Umbilical cord (tissue), 1 donor: ENCODE measurements at regions not wholly inside any gene's neighbourhood (a gene's known extent, or its start where the extent isn't known, plus 50 kb on each side); places are given as distances from the start of the nearest gene placed in this dataset.

Experiments used
- DNase-seq: peaks from one replicate; pipeline ENCODE4 v3.0.0-alpha.2; 2015; ENCODE audit warnings: low spot score

DNA sequence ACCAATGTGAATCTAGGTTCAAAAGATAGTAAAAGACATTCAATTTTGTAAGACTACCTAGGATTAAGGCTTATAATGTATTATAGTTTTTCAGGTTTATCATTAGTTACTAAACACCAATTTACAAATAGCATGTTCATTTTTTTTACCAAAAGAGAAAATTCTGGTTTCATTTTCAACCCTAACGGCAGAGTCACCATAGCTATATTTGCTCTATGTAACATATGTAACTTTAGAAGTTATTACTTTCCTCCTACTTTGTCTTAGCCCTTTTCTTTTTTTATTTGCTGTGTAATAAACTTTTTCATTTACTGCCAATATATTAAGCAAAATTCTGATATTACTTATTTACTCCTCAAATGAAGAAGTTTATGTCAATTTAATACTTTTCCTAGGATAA is 639.6 kb downstream of the ARAP2 start:
- DNase-seq, result no peak

DNA sequence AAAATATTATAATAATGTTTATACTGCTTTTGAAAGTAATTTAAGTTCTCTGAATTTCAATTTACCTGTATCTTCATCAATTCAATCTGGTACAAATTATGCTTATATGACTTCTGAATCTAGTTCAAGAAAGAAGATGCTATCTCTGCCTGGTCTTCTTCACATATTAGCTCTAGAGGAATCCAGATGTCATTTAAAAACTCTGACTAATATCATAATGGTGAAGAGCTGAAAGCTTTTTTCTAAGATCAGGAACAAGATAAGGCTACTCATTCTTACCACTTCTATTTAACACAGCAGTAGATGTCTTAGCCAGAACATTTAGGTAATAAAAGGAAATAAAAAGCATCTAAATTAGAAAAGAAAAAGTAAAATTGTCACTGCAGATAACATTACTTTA is 636.1 kb downstream of the ARAP2 start:
- no peak for DNase-seq

DNA sequence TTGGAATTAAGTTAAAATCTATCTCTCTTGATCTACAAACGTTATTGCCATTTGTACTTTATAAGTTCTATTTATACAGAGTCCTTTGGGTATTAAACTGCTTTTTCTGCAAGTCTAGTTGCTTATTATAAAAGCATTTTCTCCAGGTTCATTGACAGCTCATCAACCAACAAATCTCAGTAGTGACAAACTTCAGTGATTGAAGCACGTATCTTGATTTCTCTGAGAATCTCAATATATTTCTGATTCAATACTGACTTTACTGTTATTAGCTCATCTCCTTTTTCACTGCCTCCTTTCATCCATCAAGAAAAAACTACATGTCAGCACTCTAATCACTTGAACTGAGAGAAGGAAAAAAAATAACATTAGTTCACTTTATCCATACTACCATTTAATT is 630.2 kb downstream of the ARAP2 start:
- DNase-seq, result no peak

DNA sequence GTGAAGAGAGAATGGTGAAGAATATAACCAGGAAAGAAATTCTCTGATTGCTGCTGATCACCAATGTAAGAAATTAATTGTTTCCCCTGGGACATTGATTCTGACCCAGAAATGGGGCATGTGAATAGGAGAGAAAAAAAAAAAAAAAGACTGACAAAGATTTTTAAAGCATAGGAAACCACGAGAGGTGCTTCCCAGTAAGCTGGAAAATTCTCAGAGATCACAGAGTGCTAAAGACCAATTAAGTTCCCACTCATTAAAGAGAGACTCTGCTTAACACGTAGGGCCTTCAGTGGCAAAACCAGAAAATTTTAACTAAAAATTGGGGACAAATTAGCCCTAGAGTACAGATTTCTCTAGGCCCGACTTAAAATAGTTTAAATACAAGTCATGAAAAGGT is 604.4 kb downstream of the ARAP2 start:
- no peak for DNase-seq

DNA sequence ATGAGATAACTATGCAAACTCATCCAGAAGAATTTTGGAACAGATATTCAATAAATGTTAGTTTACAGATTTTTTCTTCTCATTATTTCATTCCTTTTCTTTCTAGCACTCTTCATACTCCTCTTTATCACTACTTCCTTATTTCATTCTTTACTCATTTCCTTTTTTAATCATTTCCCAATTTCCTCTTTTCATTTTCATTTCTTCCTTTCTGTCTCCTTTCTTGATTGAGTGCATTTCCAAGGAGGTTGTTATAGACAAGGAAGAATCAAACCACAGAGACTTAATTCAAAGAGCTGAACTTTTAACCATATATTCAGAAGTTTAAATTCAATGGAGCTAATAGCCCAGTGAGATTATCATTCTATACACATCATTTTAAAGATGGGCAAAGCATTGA is 600.7 kb downstream of the ARAP2 start:
- DNase-seq, result no peak

DNA sequence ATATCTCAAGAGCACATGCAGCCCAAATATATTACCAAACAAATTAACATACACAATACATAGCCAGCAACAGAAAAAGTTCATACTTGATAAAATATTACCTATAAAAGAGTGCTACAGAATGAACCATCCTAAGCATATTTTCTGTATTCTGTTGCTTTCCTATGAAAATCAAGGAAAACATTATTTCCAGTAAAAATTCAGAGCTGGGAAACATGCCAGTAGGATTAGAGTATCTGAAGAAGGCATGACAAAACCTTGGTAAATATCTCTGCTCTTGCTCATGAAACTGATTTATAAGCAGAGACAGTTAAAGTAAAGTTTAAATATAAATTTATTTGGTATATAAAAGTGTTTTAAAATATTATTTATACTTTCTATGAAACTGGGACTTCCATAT is 599.7 kb downstream of the ARAP2 start:
- DNase-seq, result peak; percentile 94

DNA sequence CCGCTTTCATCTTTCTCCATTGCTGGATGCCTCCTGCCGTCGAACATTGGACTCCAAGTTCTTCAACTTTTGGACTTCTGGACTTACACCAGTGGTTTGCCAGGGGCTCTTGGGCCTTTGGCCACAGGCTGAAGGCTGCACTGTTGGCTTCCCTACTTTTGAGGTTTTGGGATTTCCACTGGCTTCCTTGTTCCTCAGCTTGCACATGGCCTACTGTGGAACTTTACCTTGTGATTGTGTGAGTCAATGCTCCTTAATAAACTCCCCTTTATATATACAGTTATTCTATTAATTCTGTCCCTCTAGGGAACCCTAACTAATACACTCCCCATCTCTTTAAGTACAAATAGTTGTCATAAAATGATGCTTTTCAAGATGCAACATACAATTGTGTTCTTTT is 595.3 kb downstream of the ARAP2 start:
- DNase-seq, result no peak

DNA sequence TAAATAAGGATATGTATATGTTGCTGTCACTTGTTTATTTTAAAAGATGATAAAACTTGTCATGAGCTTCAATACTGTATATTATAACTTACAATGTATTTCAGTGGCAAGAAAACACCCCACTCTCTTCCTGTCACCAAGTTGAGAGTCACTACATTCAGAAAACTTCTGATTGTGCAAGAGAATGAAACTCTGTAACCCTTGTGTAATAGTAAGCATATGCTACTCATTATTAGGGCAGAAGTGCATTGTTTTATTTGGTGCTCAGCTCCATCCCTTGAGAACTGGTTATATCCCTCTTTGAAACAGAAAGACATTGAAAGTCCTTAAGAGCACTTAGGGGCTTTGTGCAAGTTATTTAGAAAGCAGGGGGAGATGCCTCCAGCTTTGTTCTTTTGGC is 594.5 kb downstream of the ARAP2 start:
- DNase-seq, result no peak

DNA sequence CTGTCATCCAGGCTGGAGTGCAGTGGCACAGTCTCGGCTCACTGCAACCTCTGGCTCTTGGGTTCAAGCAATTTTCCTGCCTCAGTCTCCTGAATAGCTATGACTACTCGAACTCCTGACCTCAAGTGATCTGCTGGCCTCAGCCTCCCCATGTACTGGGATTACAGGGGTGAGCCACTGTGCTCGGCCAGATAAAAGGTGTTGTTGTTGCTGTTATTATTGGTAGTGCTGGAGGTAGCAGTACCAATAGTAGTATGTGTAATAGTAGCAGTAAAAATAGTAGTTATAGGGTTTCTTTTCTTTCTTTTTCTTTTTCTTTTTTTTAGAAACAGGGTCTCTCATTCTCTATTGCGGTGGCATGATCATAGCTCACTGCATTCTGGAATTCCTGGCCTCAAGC is 592.1 kb downstream of the ARAP2 start:
- DNase-seq, result no peak

DNA sequence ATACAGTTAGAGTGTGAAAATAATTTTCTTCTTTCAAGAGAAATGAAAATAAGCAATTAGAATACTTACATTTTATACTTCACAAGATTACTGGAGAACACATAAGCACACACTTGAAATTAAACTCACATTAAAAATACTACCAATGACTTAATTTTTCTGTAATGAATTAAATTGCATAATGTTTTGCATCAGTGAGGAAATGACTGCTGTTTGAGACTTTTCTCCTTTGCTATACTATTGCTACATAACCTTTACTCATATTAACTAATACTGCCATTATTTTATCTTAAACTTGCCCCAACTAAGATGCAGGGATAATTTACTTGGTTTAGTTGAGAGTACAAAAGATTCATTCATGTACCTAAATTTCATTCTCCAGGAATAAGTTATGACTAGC is 590.9 kb downstream of the ARAP2 start:
- no peak for DNase-seq

DNA sequence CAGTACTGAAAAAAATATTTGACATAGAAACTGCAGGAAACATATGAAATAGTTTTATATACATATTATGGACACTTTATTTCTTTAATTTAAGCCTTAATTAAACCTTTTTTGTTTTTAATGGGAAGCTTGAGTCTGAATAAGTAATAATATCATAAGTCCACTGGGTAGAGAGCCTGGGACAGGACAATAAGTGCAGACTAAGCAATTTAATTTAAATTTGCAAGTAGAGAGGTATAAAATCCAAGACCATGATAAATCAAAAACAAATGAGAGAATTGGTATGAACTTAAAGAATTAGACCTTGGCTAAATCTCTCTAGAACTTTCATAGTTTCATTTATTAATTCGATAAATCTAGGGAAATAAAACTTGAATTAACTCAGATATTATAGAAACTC is 571.2 kb downstream of the ARAP2 start:
- DNase-seq, result no peak

DNA sequence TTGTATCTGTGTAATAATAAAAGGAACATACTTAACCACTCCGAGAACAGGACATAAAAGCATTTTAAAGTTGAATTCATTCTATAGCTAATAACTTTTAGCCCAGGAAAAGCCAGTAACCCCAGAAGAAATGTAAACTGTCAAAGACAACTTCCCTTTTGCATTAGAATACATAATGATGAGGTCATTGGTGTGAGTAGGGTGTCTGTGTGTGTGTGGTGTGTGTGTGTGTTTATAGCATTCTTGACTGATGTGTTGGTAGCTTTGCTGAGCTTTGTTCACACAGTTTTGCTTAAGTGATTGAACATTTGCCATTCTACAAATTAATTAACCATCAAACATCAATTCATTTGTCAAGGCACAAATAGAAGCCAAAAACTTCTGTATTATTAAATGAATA is 559.6 kb downstream of the ARAP2 start:
- no peak for DNase-seq

DNA sequence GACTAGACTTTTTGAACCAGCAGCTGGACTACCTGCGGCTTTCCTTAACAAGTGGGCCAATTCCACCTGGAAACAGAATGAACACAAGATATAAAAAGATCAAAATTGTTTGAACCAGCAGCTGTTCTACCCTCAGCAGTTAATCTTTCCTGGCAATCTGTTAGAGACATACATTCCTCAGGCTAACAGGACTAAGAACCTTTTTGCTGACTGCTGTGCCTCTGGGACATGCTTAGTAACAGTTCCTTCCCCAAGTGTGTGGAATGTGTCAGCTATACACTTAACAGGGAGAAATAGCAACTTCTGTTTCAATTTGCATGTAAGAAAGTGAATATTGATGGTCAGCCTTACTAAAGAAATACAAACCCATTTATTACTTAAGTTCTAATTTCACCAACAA is 554.4 kb downstream of the ARAP2 start:
- peak; percentile 64 for DNase-seq

DNA sequence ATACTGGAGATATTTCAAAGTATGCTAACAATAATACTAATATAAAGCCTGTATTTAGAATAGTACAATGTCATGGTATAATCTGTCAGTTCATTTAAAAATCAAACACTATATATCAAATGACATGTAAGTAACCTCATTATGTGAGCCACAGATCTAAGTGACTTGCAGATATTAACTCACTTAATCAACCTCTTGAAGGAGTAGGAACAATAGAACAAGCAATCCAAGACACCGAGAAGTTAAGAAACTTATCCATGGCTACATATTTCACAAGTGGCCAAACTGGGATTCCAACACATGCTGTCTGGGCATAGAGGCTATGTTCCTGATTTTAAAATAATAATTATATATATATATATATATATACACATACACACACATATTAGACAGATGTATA is 554.0 kb downstream of the ARAP2 start:
- no peak for DNase-seq

DNA sequence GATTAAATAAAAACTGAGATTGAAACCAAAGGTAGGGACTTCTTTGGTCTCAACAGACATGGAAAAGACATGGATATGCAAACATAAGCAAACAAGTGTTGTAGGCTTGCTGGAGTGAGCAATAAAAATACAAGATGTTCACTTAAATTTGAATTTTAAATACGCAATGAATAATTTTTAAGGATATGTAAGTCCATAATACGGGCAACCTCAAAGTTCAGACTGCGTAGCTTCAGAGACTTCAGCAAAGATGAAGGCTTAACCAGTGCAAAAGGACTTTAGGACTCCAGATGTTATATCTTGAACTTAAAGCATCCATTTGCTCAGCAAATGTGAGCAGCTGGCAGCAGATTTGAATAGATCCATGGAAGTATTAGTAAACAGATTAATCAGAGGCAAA is 549.3 kb downstream of the ARAP2 start:
- DNase-seq, result peak; percentile 90

DNA sequence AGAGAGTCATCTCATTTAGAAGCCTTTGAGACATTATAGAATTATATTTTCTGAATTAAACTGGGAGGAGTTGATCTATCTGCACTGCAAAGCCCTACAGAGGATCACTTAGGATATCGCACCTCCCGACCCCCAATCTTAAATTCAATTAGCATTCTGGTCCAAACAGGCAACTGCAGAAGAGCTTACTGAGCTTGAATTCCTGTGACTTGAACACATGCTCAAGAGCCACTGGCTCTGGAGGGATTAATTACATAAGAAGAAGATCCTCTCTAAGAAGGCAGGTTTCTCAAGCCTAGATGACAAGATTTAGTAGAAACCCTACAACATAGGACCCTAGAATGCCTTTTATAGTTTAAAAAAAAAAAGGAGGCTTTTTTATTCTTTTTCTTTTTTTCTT is 548.9 kb downstream of the ARAP2 start:
- DNase-seq, result peak; percentile 92

DNA sequence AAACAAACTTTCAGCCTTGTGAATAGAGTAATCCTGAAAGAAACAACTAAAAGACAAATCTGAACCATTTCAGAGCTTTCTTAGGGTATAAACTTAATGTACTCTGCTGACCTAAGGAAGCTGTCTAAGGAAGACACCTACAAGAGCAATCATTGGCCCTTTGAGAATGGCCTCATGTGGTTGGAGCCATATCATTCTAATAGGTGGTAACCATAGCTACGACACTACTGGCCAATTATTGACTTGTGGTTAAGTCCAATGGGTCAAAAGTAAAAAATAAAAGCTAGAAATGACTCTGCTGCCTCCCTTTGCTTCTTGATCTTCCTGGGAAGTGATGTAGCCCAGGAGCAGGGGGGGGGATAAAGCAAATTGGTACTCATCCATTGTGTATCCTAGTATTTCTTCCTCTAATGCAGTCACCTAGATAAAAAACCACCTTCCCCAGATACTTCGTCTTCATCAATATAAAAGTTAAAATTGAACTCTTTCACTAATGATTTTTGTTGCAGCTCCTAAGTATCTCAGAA is 547.0 kb downstream of the ARAP2 start:
- DNase-seq, result no peak

DNA sequence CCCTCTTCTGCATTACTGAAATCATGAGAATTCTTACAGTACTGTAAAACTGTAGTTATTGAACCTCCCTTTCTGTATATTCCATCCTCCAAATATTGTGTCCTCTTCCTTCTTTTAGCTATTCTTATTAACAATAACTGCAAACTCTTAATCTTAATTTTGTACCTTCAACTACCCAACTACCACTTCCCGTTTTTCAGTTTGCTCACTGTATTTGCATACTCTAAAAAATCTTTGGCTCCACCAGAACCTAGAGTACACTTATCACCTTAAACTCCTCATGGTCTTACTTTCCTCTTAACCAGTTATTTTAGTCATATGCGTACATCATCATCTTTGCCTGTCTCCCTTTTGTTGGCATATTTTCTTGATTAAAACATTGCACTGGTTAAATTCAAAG is 543.7 kb downstream of the ARAP2 start:
- no peak for DNase-seq

DNA sequence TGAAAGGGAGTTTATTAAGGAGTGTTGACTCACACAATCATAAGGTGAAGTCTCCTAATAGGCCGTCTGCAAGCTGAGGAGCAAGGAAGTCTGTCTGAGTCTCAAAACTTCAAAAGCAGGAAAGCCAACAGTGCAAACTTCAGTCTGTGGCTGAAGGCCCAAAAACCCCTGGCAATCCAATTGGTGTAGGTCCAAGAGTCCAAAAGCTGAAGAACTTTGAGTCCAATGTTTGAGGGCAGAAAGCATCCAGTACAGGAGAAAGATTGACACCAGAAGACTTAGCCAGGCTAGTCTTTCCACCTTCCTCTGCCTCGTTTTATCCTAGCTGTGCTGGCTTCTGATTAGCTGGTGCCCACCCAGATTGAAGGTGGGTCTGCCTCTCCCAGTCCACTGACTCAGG is 535.2 kb downstream of the ARAP2 start:
- no peak for DNase-seq

DNA sequence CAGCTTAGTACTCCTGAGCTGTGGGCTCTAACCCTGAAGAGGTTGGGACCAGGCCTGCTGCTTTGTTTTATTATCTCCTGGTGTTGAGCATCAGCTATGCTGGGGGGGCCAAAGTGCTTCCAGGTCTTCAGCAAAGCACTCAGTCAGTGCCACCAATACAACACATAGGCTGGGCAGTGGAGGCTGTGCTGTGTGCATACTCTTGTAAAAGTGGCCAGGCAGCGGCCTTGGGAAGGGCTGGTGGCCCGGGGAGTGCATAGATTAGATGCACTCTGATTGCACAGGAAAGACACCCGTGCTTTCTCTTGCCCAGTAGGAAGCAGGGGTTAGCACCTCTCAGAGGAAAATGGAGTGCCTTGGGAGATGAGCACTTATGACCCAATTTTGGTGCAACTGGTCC is 534.0 kb downstream of the ARAP2 start:
- DNase-seq, result no peak

DNA sequence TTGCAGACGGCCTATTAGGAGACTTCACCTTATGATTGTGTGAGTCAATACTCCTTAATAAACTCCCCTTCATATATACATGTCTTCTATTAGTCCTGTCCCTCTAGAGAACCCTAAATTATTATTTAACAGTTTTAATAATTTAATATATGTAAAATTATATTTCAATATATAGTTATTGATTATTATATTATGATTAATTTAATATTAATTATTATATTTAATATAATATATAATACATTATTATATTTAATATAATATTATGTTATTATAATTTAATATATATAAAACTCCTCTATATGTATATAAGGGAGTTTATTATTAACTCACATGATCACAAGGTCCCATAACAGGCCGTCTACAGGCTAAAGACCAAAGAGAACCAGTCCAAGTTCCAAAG is 533.2 kb downstream of the ARAP2 start:
- no peak for DNase-seq

DNA sequence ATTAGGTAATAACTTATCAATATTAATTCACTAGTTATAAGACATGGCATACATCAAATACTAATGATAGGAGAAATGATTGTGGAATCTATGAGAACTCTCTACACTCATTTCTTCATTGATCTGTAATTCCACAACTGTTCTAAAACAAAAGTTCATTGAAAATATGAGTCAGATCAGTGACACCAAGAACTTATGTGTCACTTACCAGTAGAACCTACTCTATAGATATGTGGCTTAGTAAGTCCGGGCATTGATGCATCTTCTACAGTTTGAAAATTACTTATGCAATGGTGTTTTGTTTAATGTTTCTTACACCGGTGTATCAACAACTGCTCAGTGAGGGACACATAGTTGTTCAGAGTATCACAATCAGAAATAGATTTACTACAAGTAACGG is 520.3 kb downstream of the ARAP2 start:
- DNase-seq, result no peak

DNA sequence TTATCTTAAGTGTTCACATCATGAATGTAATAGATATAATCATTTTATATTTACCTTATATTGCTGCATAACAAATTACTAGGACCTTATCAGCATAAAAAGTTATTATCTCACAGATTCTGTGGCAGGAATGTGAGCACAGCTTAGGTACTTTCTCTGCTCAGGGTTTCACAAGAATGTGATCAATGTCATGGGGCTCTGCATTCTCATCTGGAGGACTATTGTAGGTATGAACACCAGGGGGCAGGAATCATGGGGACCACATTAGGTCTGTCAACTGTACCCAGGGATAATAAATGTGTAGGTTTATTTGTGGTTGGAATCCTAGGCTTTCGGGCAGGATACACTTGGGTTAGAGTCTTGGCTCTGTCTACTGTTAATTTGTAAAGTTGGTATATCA is 519.2 kb downstream of the ARAP2 start:
- no peak for DNase-seq

DNA sequence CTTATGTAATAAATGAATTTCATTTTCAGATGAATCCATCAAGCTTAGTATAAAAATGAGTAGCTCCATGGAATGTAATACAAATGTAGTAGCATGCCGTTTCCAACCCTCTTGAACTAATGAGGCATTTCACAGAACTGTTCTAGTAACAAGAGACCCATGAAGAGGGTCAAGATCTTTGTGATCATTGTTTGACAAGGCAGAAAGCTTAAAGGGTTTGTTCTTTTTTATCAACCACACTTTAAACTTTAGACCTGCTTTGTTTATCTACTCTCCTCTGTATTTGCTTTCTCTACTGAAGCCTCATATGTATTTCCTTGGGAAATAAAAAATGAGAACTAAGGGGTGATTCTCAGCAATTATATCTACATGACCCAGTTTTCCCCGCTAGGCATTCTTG is 513.9 kb downstream of the ARAP2 start:
- no peak for DNase-seq
